ENCODE measurements at regions not wholly inside any gene's neighbourhood (a gene's known extent, or its start where the extent isn't known, plus 50 kb on each side); places are given as distances from the start of the nearest gene placed in this dataset.

- TF ChIP-seq CTCF (IDR thresholded peaks at IDR 0.05; ENCODE audit: low read depth, low read length, poor library complexity, severe bottlenecking) = no peak
- TF ChIP-seq EZH2phosphoT487 (IDR thresholded peaks at IDR 0.05; ENCODE audit: borderline replicate concordance, low read length) = no peak
These were observed 453.2 kb downstream of the NR2F2 start for GRCh38 chr15:96783746-96784145.
